K562 (cell line): ENCODE measurements at regions not wholly inside any gene's neighbourhood (a gene's known extent, or its start where the extent isn't known, plus 50 kb on each side); places are given as distances from the start of the nearest gene placed in this dataset.

Source experiments
- CEBPZ ChIP-seq: fragments of 150-350 bp; IDR thresholded peaks from 2 replicates; pipeline ENCODE4 v1.6.1; 2014; ENCODE audit warnings: low read depth, mild to moderate bottlenecking, low read length, borderline replicate concordance
- EGR1 ChIP-seq: fragments of 450-650 bp; conservative IDR thresholded peaks from 2 replicates; pipeline ENCODE4 v1.6.1; 2017; ENCODE audit warnings: mild to moderate bottlenecking
- FOSL1 ChIP-seq: fragments of 200-800 bp; sonication (Bioruptor generic); conservative IDR thresholded peaks from 2 replicates; pipeline ENCODE4 v1.6.1; 2016; ENCODE audit warnings: missing genetic modification characterization, missing compliant biosample characterization
- KAT7 ChIP-seq: sonication (generic); formaldehyde crosslinking; IDR thresholded peaks from 2 replicates; pipeline ENCODE4 v1.8.0; 2022; ENCODE audit warnings: missing genetic modification reagents, mild to moderate bottlenecking, borderline replicate concordance
- POLR2A ChIP-seq: fragments of 450-650 bp; conservative IDR thresholded peaks from 2 replicates; pipeline ENCODE4 v1.6.1; 2016
- RERE ChIP-seq: sonication (generic); formaldehyde crosslinking; IDR thresholded peaks from 2 replicates; pipeline ENCODE4 v1.8.0; 2023; ENCODE audit warnings: missing genetic modification reagents, mild to moderate bottlenecking, borderline replicate concordance
- STAT5B ChIP-seq: fragments of 250-450 bp; sonication (Bioruptor Pico); IDR thresholded peaks from 2 replicates; pipeline ENCODE4 v1.8.0; 2021; ENCODE audit warnings: mild to moderate bottlenecking, inconsistent platforms
- YY1 ChIP-seq, 3 experiments: IDR thresholded peaks; 2 replicates each; pipeline ENCODE4 v1.6.1; 2011; ENCODE audit warnings: low read length in 2 of 3, mild to moderate bottlenecking in 2 of 3, moderate library complexity in 2 of 3, borderline replicate concordance in 1 of 3, control low read depth in 1 of 3, low read depth in 1 of 3; ENCODE audit not compliant: insufficient read depth in 3 of 3, insufficient replicate concordance in 2 of 3, control insufficient read depth in 1 of 3, insufficient read length in 1 of 3; ENCODE audit errors: extremely low read depth in 1 of 3
- ZNF140 ChIP-seq: fragments of 250-450 bp; sonication (Bioruptor Pico); IDR thresholded peaks from 2 replicates; pipeline ENCODE4 v1.8.0; 2021; ENCODE audit warnings: moderate library complexity, mild to moderate bottlenecking, inconsistent platforms
- ZNF143 ChIP-seq: sonication (generic); formaldehyde crosslinking; IDR thresholded peaks from 2 replicates; pipeline ENCODE4 v1.9.0; 2022; ENCODE audit warnings: mild to moderate bottlenecking, missing genetic modification reagents
- ZNF184 ChIP-seq: sonication (generic); formaldehyde crosslinking; IDR thresholded peaks from 2 replicates; pipeline ENCODE4 v1.5.0; 2020; ENCODE audit warnings: missing genetic modification reagents
- ZNF398 ChIP-seq: fragments of 250-450 bp; sonication (Bioruptor Pico); IDR thresholded peaks from 2 replicates; pipeline ENCODE4 v1.8.0; 2021; ENCODE audit warnings: moderate library complexity, mild to moderate bottlenecking, inconsistent platforms
- ZNF449 ChIP-seq: fragments of 250-450 bp; sonication (Bioruptor Pico); IDR thresholded peaks from 2 replicates; pipeline ENCODE4 v1.8.0; 2022; ENCODE audit warnings: moderate library complexity, mild to moderate bottlenecking, inconsistent platforms

- no peak for TF ChIP-seq KAT7 (CRISPR knock-in tag)
- TF ChIP-seq ZNF398 (CRISPR knock-in tag) = no peak
- TF ChIP-seq RERE (CRISPR knock-in tag) = no peak
- TF ChIP-seq STAT5B (CRISPR knock-in tag) = no peak
- no peak for TF ChIP-seq ZNF140 (CRISPR knock-in tag)
- TF ChIP-seq ZNF449 = no peak
- TF ChIP-seq YY1 (IDR thresholded peaks at IDR 0.05; ENCODE audit: borderline replicate concordance in 1 of 3, control insufficient read depth in 1 of 3, extremely low read depth in 1 of 3, insufficient read depth in 3 of 3, insufficient read length in 1 of 3, insufficient replicate concordance in 2 of 3, low read depth in 1 of 3, low read length in 2 of 3) = no peak
- no peak for TF ChIP-seq CEBPZ
- no peak for TF ChIP-seq POLR2A
- no peak for TF ChIP-seq ZNF184
- peak; percentile 62 for TF ChIP-seq EGR1
- no peak for TF ChIP-seq ZNF143 (CRISPR knock-in tag)
- TF ChIP-seq FOSL1 (tag) = peak; percentile 61; the same call in 1 of the 2 replicates
These were observed 112.8 kb upstream of the LRPAP1 start (continued) for GRCh38 chr4:3644849-3645627.
